HL-60 (cell line): ENCODE measurements at regions not wholly inside any gene's neighbourhood (a gene's known extent, or its start where the extent isn't known, plus 50 kb on each side); places are given as distances from the start of the nearest gene placed in this dataset.

ENCODE experiments used
- DNase-seq, 2 experiments: peaks; one replicate each; pipeline ENCODE4 v3.0.0-alpha.2; 2010 to 2020; ENCODE audit warnings: low read depth in 1 of 2, low spot score in 1 of 2
- H3K27ac ChIP-seq: fragments of 250-450 bp; sonication (Bioruptor Pico); replicated peaks from 2 replicates; pipeline ENCODE4 v1.5.1; 2020; ENCODE audit warnings: mild to moderate bottlenecking, moderate library complexity
- H3K27me3 ChIP-seq: fragments of 250-450 bp; sonication (Bioruptor Pico); 2 replicates; pipeline ENCODE4 v1.5.1; 2021; ENCODE audit warnings: mild to moderate bottlenecking, moderate library complexity; ENCODE audit not compliant: insufficient read depth, poor library complexity, severe bottlenecking
- H3K4me3 ChIP-seq: replicated peaks from 2 replicates; pipeline ENCODE4 v1.5.1; 2011; ENCODE audit warnings: mild to moderate bottlenecking, control low read depth, low read length; ENCODE audit not compliant: insufficient read depth
- CTCF ChIP-seq: IDR thresholded peaks from one replicate; pipeline ENCODE4 v1.5.1; 2011; ENCODE audit warnings: low read length, control low read depth, inconsistent platforms; ENCODE audit not compliant: insufficient read depth
- GABPA ChIP-seq: IDR thresholded peaks from 2 replicates; pipeline ENCODE4 v1.6.1; 2012; ENCODE audit warnings: low read depth
- POLR2AphosphoS5 ChIP-seq: IDR thresholded peaks from 2 replicates; pipeline ENCODE4 v1.6.1; 2012; ENCODE audit warnings: low read depth
- REST ChIP-seq: IDR thresholded peaks from 2 replicates; pipeline ENCODE4 v1.6.1; 2012; ENCODE audit warnings: low read depth; ENCODE audit not compliant: insufficient replicate concordance
- SPI1 ChIP-seq: IDR thresholded peaks from 2 replicates; pipeline ENCODE4 v1.6.1; 2012; ENCODE audit warnings: low read depth, mild to moderate bottlenecking, borderline replicate concordance

GRCh38 chr14:88934351-88934806, 109.9 kb downstream of the TTC8 start:
- Histone ChIP-seq H3K27me3 (no peaks in the 10 kb centered on the region), H3K27ac (no peak overlapping the region), H3K4me3 (no peak overlapping the region)
- TF ChIP-seq REST = no peak
- TF ChIP-seq CTCF = no peak
- TF ChIP-seq SPI1 = no peak
- TF ChIP-seq GABPA = no peak
- no peak for TF ChIP-seq POLR2AphosphoS5
- DNase-seq = no peak

- Histone ChIP-seq H3K27ac (no peak overlapping the region), H3K4me3 (no peak overlapping the region), H3K27me3 (no peaks in the 10 kb centered on the region)
- no peak for DNase-seq
- TF ChIP-seq REST (no peak), POLR2AphosphoS5 (no peak), GABPA (no peak), SPI1 (no peak), CTCF (no peak)
Observed at GRCh38 chr14:88935083-88935482, 110.6 kb downstream of the TTC8 start.

- DNase-seq = no peak
- no peak for TF ChIP-seq POLR2AphosphoS5
- TF ChIP-seq SPI1 = no peak
- TF ChIP-seq GABPA = no peak
- no peak for TF ChIP-seq REST
- no peak for TF ChIP-seq CTCF
- H3K27ac ChIP-seq = no peak overlapping the region
- H3K4me3 ChIP-seq = no peak overlapping the region
- H3K27me3 ChIP-seq = no peaks in the 10 kb centered on the region
Observed at GRCh38 chr14:88937706-88938105, 113.3 kb downstream of the TTC8 start.
